Activated T-helper 1 cell treated with Interleukin-2 at 50 U/mL for 16 hours (primary cell): ENCODE measurements at regions not wholly inside any gene's neighbourhood (a gene's known extent, or its start where the extent isn't known, plus 50 kb on each side); places are given as distances from the start of the nearest gene placed in this dataset.
"Not testable (repeated sequence)": the region's sequence is repeated elsewhere in the genome, so short reads cannot be mapped to it uniquely, and the experiment has no call there.

Experiments used
- DNase-seq: peaks from one replicate; pipeline ENCODE4 v3.0.0-alpha.2; 2020; ENCODE audit warnings: low read depth

DNA sequence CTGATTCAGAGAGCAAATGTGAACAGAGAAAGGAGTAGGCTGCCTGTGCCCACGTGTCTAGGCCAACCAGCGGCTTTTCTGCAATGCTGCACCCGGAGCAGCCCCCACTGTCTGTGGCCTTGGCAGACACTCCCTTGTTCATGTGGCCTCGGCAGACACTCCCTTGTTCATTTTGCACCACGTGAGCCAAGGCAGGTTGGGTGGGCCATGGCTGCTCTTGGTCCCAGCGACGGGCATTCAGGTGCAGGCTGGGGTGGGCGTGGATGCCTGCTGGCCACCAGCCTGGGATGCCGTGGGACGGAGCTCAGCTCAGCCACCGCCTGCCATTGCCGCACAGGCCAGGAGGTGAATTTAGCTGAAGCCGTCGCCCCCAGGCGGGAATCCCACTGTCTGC, 159.8 kb downstream of the LAT start:
- not testable (repeated sequence) for DNase-seq

DNA sequence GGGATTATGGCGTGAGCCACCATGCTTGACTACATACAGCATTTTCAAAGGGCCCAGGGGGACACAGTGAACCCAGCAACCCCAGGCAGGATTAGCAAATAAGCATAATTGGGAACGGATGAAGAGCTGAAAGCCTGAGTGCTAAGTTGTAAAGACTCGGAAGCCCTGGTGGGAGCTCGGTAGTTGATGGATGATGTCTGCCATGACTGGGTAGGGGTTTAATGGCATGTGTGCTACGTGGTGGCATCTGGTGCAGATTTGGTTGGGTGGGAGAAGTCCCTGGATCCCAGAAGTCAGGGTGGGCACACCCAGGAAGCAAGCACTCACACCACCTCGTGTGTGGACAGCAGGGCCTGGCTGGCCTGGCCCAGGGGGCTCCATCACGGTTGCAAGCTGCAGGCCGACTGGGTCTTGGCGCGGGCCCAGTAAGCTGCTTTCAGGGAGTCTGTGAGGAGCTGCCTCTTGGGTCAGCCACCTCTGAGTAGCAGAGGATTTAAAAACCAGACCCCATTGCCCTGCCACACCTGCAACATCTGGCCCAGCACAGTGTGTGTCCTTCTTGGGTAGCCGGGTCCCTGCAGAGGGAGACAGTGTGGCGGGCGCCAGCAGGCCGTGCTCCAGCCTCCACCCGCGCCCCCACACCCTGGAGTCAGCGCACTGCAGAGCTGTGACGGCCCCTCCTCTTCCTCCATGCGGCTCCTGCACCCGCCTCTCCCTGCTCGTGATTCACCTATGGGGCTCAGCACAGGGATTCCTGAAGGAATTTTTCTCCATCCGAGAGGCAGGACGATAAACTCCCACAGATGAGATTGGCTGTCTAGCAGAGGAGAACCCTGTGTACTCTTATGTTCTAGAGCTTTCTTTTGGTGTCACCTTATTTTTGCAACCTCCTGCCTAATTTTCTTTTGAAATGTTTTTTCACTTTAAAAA, 159.2 kb downstream of the LAT start:
- not testable (repeated sequence) for DNase-seq

DNA sequence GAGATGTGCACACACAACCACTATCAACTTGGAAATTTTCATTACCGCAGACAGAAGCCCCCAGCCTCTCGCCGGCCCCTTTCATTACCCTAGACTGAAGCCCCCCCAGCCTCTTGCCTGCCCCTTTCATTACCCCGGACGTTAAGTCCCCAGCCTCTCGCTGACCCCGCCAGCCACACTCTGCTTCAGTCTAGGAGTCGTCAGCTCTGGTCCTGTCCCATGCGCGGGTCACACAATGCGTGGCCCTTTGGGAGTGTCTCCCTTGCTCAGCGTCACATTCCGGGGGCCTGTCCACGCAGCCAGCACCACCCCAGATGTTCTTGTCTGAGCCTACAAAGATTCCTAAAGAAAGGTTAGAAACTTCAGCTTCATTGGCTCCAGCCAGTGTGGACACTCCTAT, 157.7 kb downstream of the LAT start:
- DNase-seq, result not testable (repeated sequence)

GRCh38 chr16:29141586-29142324, 156.9 kb downstream of the LAT start:
- DNase-seq, result no peak

- not testable (repeated sequence) for DNase-seq
Measured at GRCh38 chr16:29141121-29141520, 156.3 kb downstream of the LAT start.

- DNase-seq, result not testable (repeated sequence)
Measured at GRCh38 chr16:29139901-29140855, 155.3 kb downstream of the LAT start.

DNA sequence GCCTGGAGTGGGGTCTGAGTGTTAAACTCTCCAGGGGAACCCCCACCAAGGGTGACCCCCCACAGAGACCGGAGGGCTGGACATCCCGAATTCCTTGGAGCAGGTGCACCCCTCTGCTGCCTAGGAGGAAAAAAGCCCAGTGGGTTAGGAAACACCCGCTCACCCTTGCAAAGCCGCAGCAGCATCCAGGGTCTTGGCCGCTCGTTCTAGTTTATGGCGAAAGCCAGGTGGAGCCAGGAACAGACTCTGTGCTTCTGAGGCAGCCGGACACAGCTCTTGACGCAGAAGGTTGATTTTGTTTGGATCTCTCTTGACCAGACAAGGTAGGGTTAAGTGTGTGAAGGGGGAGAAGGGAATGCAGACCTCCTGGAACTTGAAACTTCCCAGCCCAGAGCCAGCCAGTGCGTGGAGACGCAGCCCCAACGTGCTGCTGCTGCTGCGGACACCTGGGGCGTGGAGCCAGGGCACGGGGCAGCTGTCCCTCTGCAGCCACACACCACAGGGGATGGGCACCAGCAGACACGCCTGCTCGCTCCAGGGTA, 154.5 kb downstream of the LAT start:
- no peak for DNase-seq

DNA sequence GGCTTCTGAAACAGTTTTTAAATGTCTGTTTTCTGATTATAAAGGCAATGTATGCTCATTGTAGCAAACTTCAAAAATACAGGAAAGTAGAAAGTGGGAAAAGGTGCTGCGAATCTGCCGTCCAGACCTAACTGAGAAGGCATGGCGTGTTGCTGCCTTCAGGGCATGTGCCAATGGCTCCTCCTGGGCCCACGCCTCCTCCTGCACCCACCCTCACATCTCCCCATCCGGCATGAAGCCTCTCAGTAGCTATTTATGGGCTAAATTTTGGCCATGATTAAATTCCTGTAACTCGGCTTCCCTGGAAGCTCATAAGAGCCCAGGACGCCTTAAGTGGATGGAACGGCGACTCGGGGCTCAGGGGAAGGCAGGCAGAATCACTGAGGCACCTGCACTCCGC, 153.8 kb downstream of the LAT start:
- not testable (repeated sequence) for DNase-seq

GRCh38 chr16:29137894-29138662, 153.2 kb downstream of the LAT start:
- not testable (repeated sequence) for DNase-seq

DNA sequence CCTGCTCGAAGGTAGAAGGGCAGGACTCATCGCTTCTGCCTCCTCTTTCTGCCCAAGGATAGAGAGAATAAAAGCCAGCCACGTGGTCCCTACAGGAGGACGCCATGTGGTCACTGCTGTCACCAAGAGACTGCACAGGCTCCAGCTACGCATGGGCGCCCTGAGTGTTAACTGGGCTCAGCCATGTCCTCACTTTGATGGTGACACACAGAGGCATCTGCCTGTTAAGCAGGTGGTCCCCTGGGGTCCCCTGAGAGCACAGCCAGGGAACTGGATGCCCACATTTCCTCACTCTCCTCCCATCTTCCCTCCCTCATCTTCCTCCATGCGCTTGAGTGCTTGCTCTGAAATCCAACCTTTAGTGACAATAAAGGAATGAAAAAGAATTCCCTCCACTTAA, 152.6 kb downstream of the LAT start:
- DNase-seq, result not testable (repeated sequence)

GRCh38 chr16:29136916-29137315, 152.1 kb downstream of the LAT start:
- not testable (repeated sequence) for DNase-seq

DNA sequence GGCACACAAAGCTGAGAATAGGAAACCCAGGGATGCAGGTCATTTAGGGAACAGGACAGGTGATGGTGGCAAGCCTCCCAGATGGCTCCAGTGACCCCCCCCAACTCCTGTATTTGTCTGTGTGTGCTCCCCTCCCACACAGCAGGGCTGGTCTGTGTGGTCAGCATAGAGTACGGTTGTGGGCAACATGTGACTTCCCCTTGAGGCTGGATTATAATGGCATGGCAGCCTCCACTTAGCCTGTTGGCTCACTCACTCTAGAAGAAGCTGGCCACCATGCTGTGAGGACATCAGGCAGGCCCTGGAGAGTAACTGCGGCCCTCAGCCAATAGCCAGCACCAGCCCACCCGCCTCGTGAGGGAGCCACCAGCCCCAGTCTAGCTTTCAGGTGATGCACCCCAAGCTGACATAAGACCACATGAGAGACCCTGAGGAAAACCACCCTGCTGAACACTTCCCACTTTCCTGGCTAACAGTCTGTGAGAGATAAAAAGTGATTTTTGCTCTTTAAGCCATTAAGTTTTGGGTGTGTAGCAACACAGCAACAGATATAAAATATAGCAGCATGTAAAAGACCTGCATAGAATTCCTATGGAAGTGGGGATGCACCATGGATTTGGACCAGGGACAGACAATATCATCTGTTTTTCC, 151.3 kb downstream of the LAT start:
- DNase-seq, result not testable (repeated sequence)

- not testable (repeated sequence) for DNase-seq
Measured at GRCh38 chr16:29135098-29135497, 150.2 kb downstream of the LAT start.

DNA sequence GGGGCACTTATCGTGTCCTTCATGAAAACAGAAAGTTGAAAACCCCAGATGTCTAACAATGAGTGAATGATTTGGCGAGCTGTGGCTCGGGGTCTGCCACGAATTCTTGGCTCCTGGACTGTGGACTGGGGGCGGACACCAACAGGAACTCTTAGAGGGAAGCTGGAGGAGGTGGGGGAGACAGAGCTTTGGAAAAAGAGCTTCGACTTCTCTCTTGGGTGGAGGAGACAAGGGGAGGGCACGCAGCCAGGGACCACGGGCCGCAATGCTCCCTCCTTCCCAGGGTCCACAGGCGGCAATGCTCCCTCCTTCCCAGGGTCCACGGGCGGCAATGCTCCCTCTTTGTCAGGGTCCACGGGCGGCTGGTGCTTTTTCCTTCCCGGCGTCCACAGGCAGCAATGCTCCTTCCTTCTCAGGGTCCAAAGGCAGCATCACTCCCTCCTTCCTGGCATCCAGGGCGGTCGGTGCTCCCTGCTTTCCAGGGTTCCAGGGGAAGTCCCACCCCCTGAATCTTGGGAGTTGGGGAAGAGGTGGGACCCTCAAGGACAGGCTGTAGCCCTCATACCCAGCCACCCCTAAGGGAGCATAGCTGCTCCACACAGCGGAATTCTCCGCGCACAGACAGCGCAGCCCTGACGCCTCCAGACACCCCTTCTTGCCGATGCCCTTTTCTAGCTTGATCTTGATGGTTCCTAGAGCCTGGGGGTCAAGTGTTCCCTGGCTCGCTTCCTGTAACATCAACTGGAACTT, 149.0 kb downstream of the LAT start:
- DNase-seq, result not testable (repeated sequence)

DNA sequence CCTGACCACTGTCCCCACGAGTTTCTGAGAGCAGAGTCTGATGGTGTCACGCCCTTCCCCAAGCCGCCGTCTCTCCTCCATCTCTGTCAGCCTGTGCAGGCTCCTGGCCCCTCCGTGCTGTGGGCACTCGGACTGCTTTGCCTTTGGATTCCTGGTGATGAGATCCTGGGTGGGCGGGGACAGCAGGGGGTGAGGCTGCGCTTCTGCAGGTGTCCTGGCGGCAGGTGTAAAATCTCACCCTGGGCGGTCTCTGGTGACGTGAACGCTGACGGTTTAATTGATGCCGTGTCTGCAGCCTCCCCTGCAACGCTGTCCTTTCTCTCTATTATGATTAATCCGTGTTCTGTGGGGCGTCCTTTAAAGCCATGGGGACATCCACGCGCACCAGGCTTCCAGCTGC, 148.0 kb downstream of the LAT start:
- DNase-seq, result not testable (repeated sequence)

DNA sequence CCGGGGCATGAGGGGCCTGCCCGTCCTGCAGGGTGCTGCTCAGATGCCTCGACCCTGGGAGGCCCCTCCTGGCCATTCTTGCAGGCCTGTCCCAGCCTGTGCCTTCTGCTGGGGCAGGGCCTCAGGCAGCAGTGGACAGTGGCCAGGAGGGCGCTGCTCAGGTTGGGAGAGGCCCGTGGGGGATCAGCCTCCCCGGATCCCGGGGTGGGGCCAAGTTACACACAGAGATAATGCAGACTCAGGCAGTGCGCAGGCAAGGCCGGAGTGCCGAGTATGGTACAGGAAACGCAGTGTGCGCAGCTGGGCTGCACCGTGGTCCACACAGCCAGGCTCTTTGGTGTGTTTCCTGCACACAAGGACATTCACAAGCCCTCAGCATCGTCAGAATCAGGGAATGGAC, 147.6 kb downstream of the LAT start:
- DNase-seq, result not testable (repeated sequence)

GRCh38 chr16:29130901-29131851, 146.3 kb downstream of the LAT start:
- not testable (repeated sequence) for DNase-seq

- DNase-seq, result not testable (repeated sequence)
Measured at GRCh38 chr16:29130131-29130711, 145.4 kb downstream of the LAT start.
